ENCODE measurements at regions not wholly inside any gene's neighbourhood (a gene's known extent, or its start where the extent isn't known, plus 50 kb on each side); places are given as distances from the start of the nearest gene placed in this dataset.

GRCh38 chr11:11752679-11753078 lies 89.1 kb upstream of the USP47 start:
- Histone ChIP-seq H3K36me3 (replicated peaks in 1 of 2; ENCODE audit: control insufficient read depth in 1 of 2, insufficient read depth in 2 of 2, low read length in 2 of 2) (no peaks in the 10 kb centered on the region), H3K27me3 (ENCODE audit: control insufficient read depth in 1 of 2, insufficient read depth in 2 of 2, low read length in 2 of 2) (peaks cover 0 to 26% of the 10 kb centered on the region in 2 experiments; a peak in 4 of 5 replicates), H3K9ac (ENCODE audit: insufficient read depth, low read depth, low read length) (no peak overlapping the region), H2AFZ (ENCODE audit: low read length) (no peak overlapping the region), H3K4me3 (replicated peaks in 1 of 3; ENCODE audit: insufficient read depth in 1 of 3, low read depth in 2 of 3, low read length in 3 of 3) (no peak overlapping the region), H3K9me3 (ENCODE audit: low read length) (no peaks in the 10 kb centered on the region), H4K20me1 (ENCODE audit: insufficient read depth, low read length) (no peaks in the 10 kb centered on the region), H3K4me1 (ENCODE audit: insufficient read depth, low read length) (no peaks in the 10 kb centered on the region), H3K4me2 (ENCODE audit: low read depth, low read length) (no peak overlapping the region), H3K79me2 (ENCODE audit: insufficient read depth, low read length) (no peaks in the 10 kb centered on the region), H3K27ac (ENCODE audit: extremely low read length, insufficient read depth, low read length) (no peak overlapping the region)
- POLR2A ChIA-PET = no interaction called here
- no TSS peak for BruUV-seq (replicated peaks)
- FAIRE-seq (no peak), ATAC-seq (no peak), DNase-seq (ENCODE audit: low spot score) (no peak)
- TF ChIP-seq POLR2G (IDR thresholded peaks at IDR 0.05; ENCODE audit: low read depth, low read length) (no peak), ARID2 (CRISPR knock-in tag; IDR thresholded peaks at IDR 0.05; ENCODE audit: borderline replicate concordance) (no peak), MZF1 (CRISPR knock-in tag; IDR thresholded peaks at IDR 0.05; ENCODE audit: borderline replicate concordance) (no peak), MLLT10 (CRISPR knock-in tag; IDR thresholded peaks at IDR 0.05) (no peak), ZNF616 (CRISPR knock-in tag; IDR thresholded peaks at IDR 0.05; ENCODE audit: low read depth) (no peak), ZSCAN22 (CRISPR knock-in tag; IDR thresholded peaks at IDR 0.05) (no peak), ZSCAN21 (CRISPR knock-in tag; IDR thresholded peaks at IDR 0.05; ENCODE audit: borderline replicate concordance) (no peak), MTA1 (CRISPR knock-in tag; IDR thresholded peaks at IDR 0.05; ENCODE audit: borderline replicate concordance) (no peak), ZNF552 (CRISPR knock-in tag; IDR thresholded peaks at IDR 0.05; ENCODE audit: borderline replicate concordance) (no peak), ZFP36L1 (CRISPR knock-in tag; IDR thresholded peaks at IDR 0.05) (no peak), ZNF781 (CRISPR knock-in tag; IDR thresholded peaks at IDR 0.05; ENCODE audit: borderline replicate concordance, not compliant biosample characterization) (no peak)
- TF ChIP-seq, protein P1, sequence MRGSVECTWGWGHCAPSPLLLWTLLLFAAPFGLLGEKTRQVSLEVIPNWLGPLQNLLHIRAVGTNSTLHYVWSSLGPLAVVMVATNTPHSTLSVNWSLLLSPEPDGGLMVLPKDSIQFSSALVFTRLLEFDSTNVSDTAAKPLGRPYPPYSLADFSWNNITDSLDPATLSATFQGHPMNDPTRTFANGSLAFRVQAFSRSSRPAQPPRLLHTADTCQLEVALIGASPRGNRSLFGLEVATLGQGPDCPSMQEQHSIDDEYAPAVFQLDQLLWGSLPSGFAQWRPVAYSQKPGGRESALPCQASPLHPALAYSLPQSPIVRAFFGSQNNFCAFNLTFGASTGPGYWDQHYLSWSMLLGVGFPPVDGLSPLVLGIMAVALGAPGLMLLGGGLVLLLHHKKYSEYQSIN (CRISPR knock-in tag; IDR thresholded peaks at IDR 0.05; ENCODE audit: borderline replicate concordance) = no peak
- intact Hi-C loops (cut with micrococcal nuclease; ENCODE audit: unreplicated experiment) = no loop called here
- CTCF ChIA-PET (ENCODE audit: low intra/inter-chr PET ratio, low total read pairs) = no interaction called here
- WGBS (ENCODE audit: low lambda C conversion rate) = 0% methylated on average over 3 of the region's 3 CpGs
- in situ Hi-C loops (cut with HindIII; ENCODE audit: extremely low pct_ligation_motif_present, low pct_unique_long_range_greater_than_20kb) = no loop called here
